ENCODE measurements at regions not wholly inside any gene's neighbourhood (a gene's known extent, or its start where the extent isn't known, plus 50 kb on each side); places are given as distances from the start of the nearest gene placed in this dataset.

DNA sequence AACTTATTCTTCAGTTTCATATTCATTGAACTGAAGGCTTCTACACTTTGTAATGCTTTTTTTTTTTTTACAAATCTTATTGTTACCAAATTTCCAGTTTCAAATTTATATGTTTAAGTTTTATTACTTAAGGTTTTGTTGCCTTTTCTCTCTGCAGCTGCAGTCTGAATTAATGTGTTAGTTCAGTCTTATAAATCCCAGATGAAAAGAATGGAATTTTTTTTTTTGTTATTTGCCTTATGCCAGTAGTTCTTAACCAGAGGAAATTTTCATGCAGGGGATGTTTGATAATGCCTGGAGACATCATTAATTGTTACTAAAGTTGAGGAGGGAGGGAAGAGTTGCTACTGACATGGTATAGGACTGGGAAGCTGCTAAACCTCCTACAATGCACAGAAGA lies 367.9 kb upstream of the SPRY2 start:
- TF ChIP-seq POLR2AphosphoS5 (IDR thresholded peaks at IDR 0.05; ENCODE audit: borderline replicate concordance, low read depth, low read length): no peak
- no peak for TF ChIP-seq EZH2 (IDR thresholded peaks at IDR 0.05)
- no peak for TF ChIP-seq FOXP2 (optimal IDR thresholded peaks at IDR 0.05; ENCODE audit: control extremely low read depth, extremely low read length, insufficient read depth)

Measured in SK-N-MC (cell line).